ENCODE measurements at regions not wholly inside any gene's neighbourhood (a gene's known extent, or its start where the extent isn't known, plus 50 kb on each side); places are given as distances from the start of the nearest gene placed in this dataset.
"Not testable (repeated sequence)": the region's sequence is repeated elsewhere in the genome, so short reads cannot be mapped to it uniquely, and the experiment has no call there.

DNA sequence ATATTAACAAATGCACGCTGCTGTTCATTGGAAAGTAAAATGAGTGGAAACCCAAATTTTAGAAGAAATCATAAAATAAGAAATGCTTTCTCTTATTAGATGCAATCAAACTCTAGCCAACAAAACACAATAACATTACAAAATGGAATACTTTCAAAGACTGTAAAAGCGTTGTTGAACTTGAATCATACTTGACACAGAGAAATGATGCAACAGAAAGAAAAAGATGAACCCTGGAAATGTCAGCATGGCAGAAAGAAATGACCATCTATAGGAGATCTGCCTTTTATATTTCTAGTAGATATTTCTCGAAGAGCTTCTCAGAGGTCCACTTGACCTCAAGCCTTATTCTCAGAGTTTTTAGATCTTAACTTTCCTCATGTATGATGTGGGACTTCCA is 170.6 kb upstream of the MEIS1 start:
- Histone ChIP-seq H3K27ac (no peak overlapping the region), H3K9me3 (no peaks in the 10 kb centered on the region), H3K27me3 (no peaks in the 10 kb centered on the region), H3K4me3 (no peak overlapping the region), H3K36me3 (no peaks in the 10 kb centered on the region), H3K4me1 (no peaks in the 10 kb centered on the region)
- ATAC-seq (no peak), DNase-seq (no peak)
- TF ChIP-seq CTCF (IDR thresholded peaks at IDR 0.05): no peak
- intact Hi-C loops (cut with DNase I): no loop called here

- Histone ChIP-seq H3K36me3 (no peaks in the 10 kb centered on the region), H3K27me3 (no peaks in the 10 kb centered on the region), H3K27ac (no peak overlapping the region), H3K4me3 (no peak overlapping the region), H3K9me3 (no peaks in the 10 kb centered on the region), H3K4me1 (no peaks in the 10 kb centered on the region)
- intact Hi-C loops (cut with DNase I): no loop called here
- ATAC-seq (no peak), DNase-seq (no peak)
- TF ChIP-seq CTCF (IDR thresholded peaks at IDR 0.05): no peak
Observed at GRCh38 chr2:66255867-66256266, 179.1 kb upstream of the MEIS1 start.

DNA sequence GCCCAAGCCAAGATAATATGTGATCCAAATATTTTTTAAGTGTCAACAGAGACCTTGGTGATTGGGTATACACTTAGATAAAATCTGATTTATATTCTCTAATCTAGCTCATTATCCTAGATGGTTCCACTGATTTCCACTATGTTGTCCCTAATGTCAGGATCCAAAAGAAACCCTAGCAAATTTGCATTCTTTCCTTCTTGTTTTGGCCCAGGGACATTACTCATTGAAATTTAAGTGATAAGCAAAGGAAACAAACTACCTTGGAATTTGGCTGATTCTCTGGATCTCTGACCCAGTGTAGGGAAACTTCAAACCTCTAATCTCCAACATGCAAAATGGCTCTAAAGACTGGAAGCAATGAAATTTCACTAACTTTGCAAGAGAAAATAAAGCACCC is 179.8 kb upstream of the MEIS1 start:
- no peak for ATAC-seq
- no peak overlapping the region for H3K4me3 ChIP-seq

DNA sequence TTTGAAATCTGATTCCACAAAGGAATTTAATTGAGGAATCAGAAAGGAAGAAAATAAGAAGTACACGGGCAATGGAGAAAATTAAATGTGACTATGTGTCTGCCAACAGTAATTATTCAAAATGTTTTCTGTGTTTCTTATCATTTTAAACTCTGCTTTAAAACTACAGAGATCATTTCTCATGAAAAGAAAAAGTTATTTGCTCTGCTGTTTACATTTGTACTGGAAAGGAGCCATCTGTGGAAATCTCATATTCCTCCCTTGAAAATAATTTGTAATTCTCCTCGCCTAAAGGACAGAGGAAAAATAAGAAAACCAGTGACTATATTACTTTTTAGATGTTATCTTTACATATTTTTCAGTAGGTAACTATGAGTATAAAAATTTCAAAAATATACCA is 181.9 kb upstream of the MEIS1 start:
- no peak for TF ChIP-seq CTCF (IDR thresholded peaks at IDR 0.05)
- no peaks in the 10 kb centered on the region for H3K4me1 ChIP-seq
- DNase-seq: no peak
- H3K27ac ChIP-seq: no peak overlapping the region
- no peaks in the 10 kb centered on the region for H3K36me3 ChIP-seq
- no peak overlapping the region for H3K4me3 ChIP-seq
- no peaks in the 10 kb centered on the region for H3K9me3 ChIP-seq
- H3K27me3 ChIP-seq: no peaks in the 10 kb centered on the region
- no peak for ATAC-seq
- intact Hi-C loops (cut with DNase I): no loop called here

More for the DNA sequence above, 179.8 kb upstream of the MEIS1 start:
- H3K4me1 ChIP-seq: no peaks in the 10 kb centered on the region
- no peak overlapping the region for H3K27ac ChIP-seq
- H3K27me3 ChIP-seq: no peaks in the 10 kb centered on the region
- DNase-seq: no peak
- H3K36me3 ChIP-seq: no peaks in the 10 kb centered on the region
- H3K9me3 ChIP-seq: no peaks in the 10 kb centered on the region
- intact Hi-C loops (cut with DNase I): no loop called here
- no peak for TF ChIP-seq CTCF (IDR thresholded peaks at IDR 0.05)

- H3K36me3 ChIP-seq: no peaks in the 10 kb centered on the region
- no peak overlapping the region for H3K27ac ChIP-seq
- ATAC-seq (no peak), DNase-seq (no peak)
- H3K4me3 ChIP-seq: no peak overlapping the region
- intact Hi-C loops (cut with DNase I): no loop called here
- no peaks in the 10 kb centered on the region for H3K9me3 ChIP-seq
- TF ChIP-seq CTCF (IDR thresholded peaks at IDR 0.05): no peak
- H3K4me1 ChIP-seq: no peaks in the 10 kb centered on the region
- no peaks in the 10 kb centered on the region for H3K27me3 ChIP-seq
Observed at GRCh38 chr2:66252109-66252508, 182.8 kb upstream of the MEIS1 start.

DNA sequence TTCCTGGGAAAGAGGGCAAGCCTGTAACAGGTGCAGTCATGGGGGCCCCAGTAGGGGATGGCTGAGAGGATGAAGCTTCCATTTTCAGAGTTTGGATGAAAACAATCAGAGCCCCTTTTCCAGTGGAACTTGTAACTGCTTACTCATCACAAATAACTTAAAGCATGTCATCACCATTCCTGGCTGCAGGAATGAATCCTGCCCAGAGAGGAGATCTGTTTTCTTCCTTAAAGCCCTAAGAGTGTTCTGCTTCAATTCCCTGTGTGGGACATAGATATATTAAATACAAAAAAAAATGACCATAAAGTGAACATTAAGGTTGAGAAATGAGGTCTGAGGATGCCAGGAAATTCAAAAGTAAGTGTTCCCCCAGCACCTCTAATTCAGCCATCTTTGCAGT is 183.4 kb upstream of the MEIS1 start:
- no peaks in the 10 kb centered on the region for H3K36me3 ChIP-seq
- H3K9me3 ChIP-seq: no peaks in the 10 kb centered on the region
- TF ChIP-seq CTCF (IDR thresholded peaks at IDR 0.05): no peak
- H3K4me3 ChIP-seq: no peak overlapping the region
- no peak overlapping the region for H3K27ac ChIP-seq
- intact Hi-C loops (cut with DNase I): no loop called here
- no peaks in the 10 kb centered on the region for H3K4me1 ChIP-seq
- ATAC-seq (no peak), DNase-seq (no peak)
- no peaks in the 10 kb centered on the region for H3K27me3 ChIP-seq

DNA sequence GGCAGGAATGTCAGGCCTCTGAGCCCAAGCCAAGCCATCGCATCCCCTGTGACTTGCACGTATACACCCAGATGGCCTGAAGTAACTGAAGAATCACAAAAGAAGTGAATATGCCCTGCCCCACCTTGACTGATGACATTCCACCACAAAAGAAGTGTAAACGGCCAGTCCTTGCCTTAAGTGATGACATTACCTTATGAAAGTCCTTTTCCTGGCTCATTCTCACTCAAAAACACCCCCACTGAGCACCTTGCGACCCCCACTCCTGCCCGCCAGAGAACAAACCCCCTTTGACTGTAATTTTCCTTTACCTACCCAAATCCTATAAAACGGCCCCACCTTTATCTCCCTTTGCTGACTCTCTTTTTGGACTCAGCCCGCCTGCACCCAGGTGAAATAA is 185.8 kb upstream of the MEIS1 start:
- H3K27ac ChIP-seq; H3K36me3 ChIP-seq; H3K27me3 ChIP-seq; intact Hi-C loops (cut with DNase I); H3K9me3 ChIP-seq; H3K4me1 ChIP-seq; ATAC-seq; H3K4me3 ChIP-seq; DNase-seq: not testable (repeated sequence)

DNA sequence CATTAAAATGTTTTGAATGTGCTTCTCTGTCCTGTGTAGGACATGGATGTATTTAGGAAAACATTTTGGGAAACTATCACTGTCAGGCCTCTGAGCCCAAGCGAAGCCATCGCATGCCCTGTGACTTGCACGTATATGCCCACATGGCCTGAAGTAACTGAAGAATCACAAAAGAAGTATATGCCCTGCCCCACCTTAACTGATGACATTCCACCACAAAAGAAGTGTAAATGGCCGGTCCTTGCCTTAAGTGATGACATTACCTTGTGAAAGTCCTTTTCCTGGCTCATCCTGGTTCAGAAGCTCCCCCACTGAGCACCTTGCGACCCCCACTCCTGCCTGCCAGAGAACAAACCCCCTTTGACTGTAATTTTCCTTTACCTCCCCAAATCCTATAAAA is 191.1 kb upstream of the MEIS1 start:
- not testable (repeated sequence) for H3K4me1 ChIP-seq, ATAC-seq, DNase-seq

DNA sequence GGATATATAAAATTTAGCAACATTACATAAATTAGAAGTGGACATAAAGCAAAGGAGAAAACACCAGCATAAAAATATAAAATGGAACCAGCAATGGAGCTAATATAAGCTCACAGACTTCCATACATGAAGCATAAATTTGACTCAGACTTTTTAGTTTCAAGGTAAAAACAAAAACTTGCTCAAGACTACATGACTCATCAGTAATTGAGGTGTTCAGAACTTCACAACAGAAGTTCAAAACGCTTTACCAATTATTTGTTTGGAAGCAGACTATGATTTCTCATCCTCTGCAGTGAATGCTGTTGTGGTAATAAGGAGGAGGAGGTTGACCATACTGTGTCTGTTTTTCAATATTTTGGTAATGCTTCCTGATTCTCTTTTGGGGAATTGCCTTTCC is 192.0 kb upstream of the MEIS1 start:
- H3K36me3 ChIP-seq; H3K27me3 ChIP-seq; H3K4me1 ChIP-seq; intact Hi-C loops (cut with DNase I); H3K27ac ChIP-seq; ATAC-seq; DNase-seq; H3K4me3 ChIP-seq; H3K9me3 ChIP-seq: not testable (repeated sequence)

More for the DNA sequence above, 191.1 kb upstream of the MEIS1 start:
- H3K9me3 ChIP-seq; H3K4me3 ChIP-seq; intact Hi-C loops (cut with DNase I); H3K27ac ChIP-seq; H3K27me3 ChIP-seq; H3K36me3 ChIP-seq: not testable (repeated sequence)

All from upper lobe of right lung (tissue), 1 donor.